K562 (cell line): ENCODE measurements at regions not wholly inside any gene's neighbourhood (a gene's known extent, or its start where the extent isn't known, plus 50 kb on each side); places are given as distances from the start of the nearest gene placed in this dataset.

ENCODE experiments used
- ATAC-seq: fragments of 200-7000 bp; cut with Tn5 transposase; 3 replicates; pipeline ENCODE4 v1.9.1; 2020; ENCODE audit warnings: moderate library complexity
- BruUV-seq: library from RNA; stranded (reverse); fragments of 400-500 nt; replicated peaks from 2 replicates; lab custom pipeline; 2021; lab: Mats Ljungman, UMichigan
- CTCF ChIA-PET: fragments of 300-600 bp; formaldehyde crosslinking; extraction: SDS; loops from one replicate; lab custom pipeline; 2021; ENCODE audit warnings: low intra/inter-chr PET ratio; lab: Yijun Ruan, JAX
- POLR2A ChIA-PET: fragments of 300-600, 350-650 bp; sonication (Branson Sonifier 250); formaldehyde crosslinking; extraction: SDS; loops from one replicate; lab custom pipeline; 2021; ENCODE audit warnings: antibody characterized with exemption, inconsistent platforms; lab: Yijun Ruan, JAX
- DNase-seq, 4 experiments: peaks; one replicate each; pipeline versions ENCODE4 v3.0.0 to v3.0.0-alpha.2; 2011 to 2018; ENCODE audit warnings: low spot score in 3 of 4, mixed read lengths in 3 of 4; ENCODE audit errors: extremely low read depth in 1 of 4
- FAIRE-seq: peaks from 2 replicates; lab custom pipeline; 2011; peaks lifted over from hg19 to GRCh38; lab: Jason Lieb, UNC
- H2AFZ ChIP-seq: 2 replicates; pipeline ENCODE4 v1.6.0; 2011; ENCODE audit warnings: low read depth, low read length, control low read depth, inconsistent platforms
- H3K27ac ChIP-seq: fragments of 200-600 bp; 3 replicates; pipeline ENCODE4 v1.8.0; 2011; ENCODE audit warnings: low read depth, mild to moderate bottlenecking, control low read depth, inconsistent platforms, low read length, moderate library complexity, mixed read lengths; ENCODE audit errors: extremely low read depth
- H3K27me3 ChIP-seq, 2 experiments: fragments of 300-600 bp in 1 of 2; 2 replicates in 1 of 2; 3 replicates in 1 of 2; pipeline versions ENCODE4 v1.6.0 to v1.8.0; 2011; ENCODE audit warnings: inconsistent platforms in 2 of 2, low read length in 2 of 2, mild to moderate bottlenecking in 1 of 2, mixed read lengths in 1 of 2, moderate library complexity in 1 of 2; ENCODE audit not compliant: control insufficient read depth in 2 of 2, insufficient read depth in 2 of 2
- H3K36me3 ChIP-seq: fragments of 300-600 bp; 3 replicates; pipeline ENCODE4 v1.8.0; 2011; ENCODE audit warnings: mild to moderate bottlenecking, low read length, inconsistent platforms; ENCODE audit not compliant: control insufficient read depth, insufficient read depth
- H3K4me1 ChIP-seq, 2 experiments: fragments of 200-600 bp in 1 of 2; replicated peaks in 1 of 2; 2 replicates in 1 of 2; 3 replicates in 1 of 2; pipeline versions ENCODE4 v1.5.1 to v1.8.0; 2011; ENCODE audit warnings: inconsistent platforms in 2 of 2, low read length in 2 of 2, mild to moderate bottlenecking in 1 of 2, mixed read lengths in 1 of 2, moderate library complexity in 1 of 2; ENCODE audit not compliant: control insufficient read depth in 2 of 2, insufficient read depth in 2 of 2
- H3K4me2 ChIP-seq: 2 replicates; pipeline ENCODE4 v1.6.1; 2011; ENCODE audit warnings: low read length, control low read depth, inconsistent platforms, mixed read lengths; ENCODE audit not compliant: insufficient read depth
- H3K4me3 ChIP-seq: fragments of 200-600 bp; sonication (generic), shearing (Covaris generic); 2 replicates; pipeline ENCODE4 v1.5.1; 2016; ENCODE audit warnings: control low read depth, inconsistent platforms
- H3K79me2 ChIP-seq: fragments of 200-600 bp; 3 replicates; pipeline ENCODE4 v1.8.0; 2011; ENCODE audit warnings: low read length, inconsistent platforms; ENCODE audit not compliant: control insufficient read depth, insufficient read depth
- H3K9ac ChIP-seq, 2 experiments: 2 replicates each; pipeline versions ENCODE4 v1.6.0 to v1.6.1; 2011; ENCODE audit warnings: low read depth in 2 of 2, low read length in 2 of 2, control low read depth in 1 of 2, inconsistent platforms in 1 of 2, mild to moderate bottlenecking in 1 of 2, mixed read lengths in 1 of 2; ENCODE audit not compliant: insufficient read depth in 1 of 2
- H3K9me1 ChIP-seq: one replicate; pipeline ENCODE4 v1.6.0; 2011; ENCODE audit warnings: inconsistent platforms, mild to moderate bottlenecking, low read length, moderate library complexity; ENCODE audit not compliant: control insufficient read depth, insufficient read depth
- H3K9me3 ChIP-seq: replicated peaks from 2 replicates; pipeline ENCODE4 v1.5.1; 2011; ENCODE audit warnings: low read depth, low read length, inconsistent platforms; ENCODE audit not compliant: control insufficient read depth, insufficient read depth
- H4K20me1 ChIP-seq: replicated peaks from 2 replicates; pipeline ENCODE4 v1.6.1; 2011; ENCODE audit warnings: low read length, inconsistent platforms, mixed read lengths; ENCODE audit not compliant: control insufficient read depth, insufficient read depth
- CBFA2T3 ChIP-seq: fragments of 450-650 bp; IDR thresholded peaks from 2 replicates; pipeline ENCODE4 v1.6.1; 2017
- CREB3 ChIP-seq: fragments of 450-650 bp; conservative IDR thresholded peaks from 2 replicates; pipeline ENCODE4 v1.6.1; 2016; ENCODE audit warnings: missing genetic modification characterization, low read depth, mild to moderate bottlenecking, missing compliant biosample characterization, moderate library complexity
- CSDE1 ChIP-seq, 2 experiments: fragments of 450-650 bp; IDR thresholded peaks; 2 replicates each; pipeline ENCODE4 v1.6.1; 2016; ENCODE audit warnings: mild to moderate bottlenecking in 1 of 2
- ERF ChIP-seq: fragments of 450-650 bp; formaldehyde crosslinking; IDR thresholded peaks from 2 replicates; pipeline ENCODE4 v1.4.0; 2020; ENCODE audit warnings: mild to moderate bottlenecking, mixed read lengths
- RAD51 ChIP-seq: fragments of 450-650 bp; IDR thresholded peaks from 2 replicates; pipeline ENCODE4 v1.7.1; 2016; ENCODE audit warnings: low read depth, mild to moderate bottlenecking, borderline replicate concordance
- SMAD2 ChIP-seq: fragments of 150-350 bp; IDR thresholded peaks from 2 replicates; pipeline ENCODE4 v1.6.1; 2014; ENCODE audit warnings: low read depth, mild to moderate bottlenecking, low read length
- SMARCA4 ChIP-seq: fragments of 450-650 bp; IDR thresholded peaks from 2 replicates; pipeline ENCODE4 v1.6.1; 2016
- ZBTB12 ChIP-seq: fragments of 250-450 bp; sonication (Bioruptor Pico); IDR thresholded peaks from 2 replicates; pipeline ENCODE4 v1.4.0; 2020
- ZBTB26 ChIP-seq: fragments of 450-650 bp; formaldehyde crosslinking; IDR thresholded peaks from 2 replicates; pipeline ENCODE4 v1.4.0; 2022; ENCODE audit warnings: missing genetic modification characterization
- ZNF41 ChIP-seq: fragments of 250-450 bp; sonication (Bioruptor Pico); conservative IDR thresholded peaks from 2 replicates; pipeline ENCODE4 v1.4.0; 2020; ENCODE audit warnings: mild to moderate bottlenecking
- ZNF584 ChIP-seq: fragments of 200-800 bp; sonication (Bioruptor generic); IDR thresholded peaks from 2 replicates; pipeline ENCODE4 v1.6.1; 2016; ENCODE audit warnings: low read depth, mild to moderate bottlenecking, missing genetic modification characterization, missing compliant biosample characterization
- ZNF75A ChIP-seq: fragments of 450-650 bp; formaldehyde crosslinking; IDR thresholded peaks from 2 replicates; pipeline ENCODE4 v1.4.0; 2020; ENCODE audit warnings: mild to moderate bottlenecking
- WGBS: fragments of 100-300 bp; shearing (Covaris generic); methylation state at CpG from one replicate; pipeline ENCODE4 v1.1.6; 2016; ENCODE audit warnings: low coverage, mixed read lengths; ENCODE audit not compliant: insufficient coverage; ENCODE audit errors: missing lambda C conversion rate; 5-methylcytosine and 5-hydroxymethylcytosine counted together
- in situ Hi-C: fragments of 300-500 bp; cut with MboI; formaldehyde crosslinking; loops from 4 replicates; pipeline ENCODE4 v1.15.0; 2018; ENCODE audit warnings: inconsistent platforms, mixed read lengths
- intact Hi-C: fragments of 100-400 bp; cut with micrococcal nuclease; formaldehyde crosslinking; loops from 2 replicates; pipeline ENCODE4 v1.14.2; 2022

- no peak for FAIRE-seq
- no peak overlapping the region for H2AFZ ChIP-seq
- H3K4me1 ChIP-seq, result peaks cover 0 to 5% of the 10 kb centered on the region in 2 experiments; a peak in 2 of 5 replicates
- no TSS peak for BruUV-seq
- H3K79me2 ChIP-seq, result no peaks in the 10 kb centered on the region
- H3K36me3 ChIP-seq, result no peaks in the 10 kb centered on the region
- H3K9me3 ChIP-seq, result no peaks in the 10 kb centered on the region
- H3K9me1 ChIP-seq, result no peaks in the 10 kb centered on the region
- 0% methylated on average over 2 of the region's 2 CpGs for WGBS
- no peak for ATAC-seq
- no peak overlapping the region for H3K4me2 ChIP-seq
- H4K20me1 ChIP-seq, result no peaks in the 10 kb centered on the region
- H3K27me3 ChIP-seq, result peaks cover 4 to 23% of the 10 kb centered on the region in 2 experiments; a peak in 2 of 5 replicates
- H3K9ac ChIP-seq, result no peak overlapping the region
- no peak for DNase-seq
- no peak overlapping the region for H3K27ac ChIP-seq
- intact Hi-C loops, result loop anchor here (5.0 kb wide), 1 partner anchor 61 kb away; the partner anchor contains the start of gene BZW1
- CTCF ChIA-PET, result no interaction called here
- TF ChIP-seq RAD51 (no peak), ZBTB12 (CRISPR knock-in tag) (no peak), CBFA2T3 (no peak), ERF (CRISPR knock-in tag) (no peak), SMAD2 (no peak), ZNF584 (no peak), CSDE1 (IDR thresholded peaks at IDR 0.05) (no peak), SMARCA4 (no peak), ZBTB26 (CRISPR knock-in tag) (no peak), ZNF75A (CRISPR knock-in tag) (no peak), ZNF41 (CRISPR knock-in tag) (no peak), CREB3 (tag) (no peak)
- TF ChIP-seq, all 486 proteins: peak for 0
- H3K4me3 ChIP-seq, result no peak overlapping the region
- POLR2A ChIA-PET, result interaction anchor here (1.3 kb wide), 1 partner anchor 16 kb away, joined by 3 read pairs; no protein-coding TSS in a partner anchor
- in situ Hi-C loops, result no loop called here
Measured at GRCh38 chr2:200751786-200752185, 59.9 kb upstream of the BZW1 start.
